Endothelial cell of umbilical vein (primary cell): ENCODE measurements at regions not wholly inside any gene's neighbourhood (a gene's known extent, or its start where the extent isn't known, plus 50 kb on each side); places are given as distances from the start of the nearest gene placed in this dataset.

Experiments used
- BruUV-seq: library from RNA; stranded (reverse); fragments of 400-500 nt; replicated peaks from 2 replicates; lab custom pipeline; 2021; lab: Mats Ljungman, UMichigan
- CTCF ChIA-PET: fragments of 300-600, 350-600 bp; sonication (Branson Sonifier 250); formaldehyde crosslinking; loops from one replicate; lab custom pipeline; 2021; ENCODE audit warnings: antibody characterized with exemption, inconsistent platforms; lab: Charles Lee
- POLR2A ChIA-PET: fragments of 300-600, 350-600 bp; sonication (Branson Sonifier 250); formaldehyde crosslinking; loops from one replicate; lab custom pipeline; 2021; ENCODE audit warnings: antibody characterized with exemption, inconsistent platforms; lab: Charles Lee
- DNase-seq: peaks from one replicate; pipeline ENCODE4 v3.0.0-alpha.2; 2011; ENCODE audit warnings: low read depth, low spot score
- FAIRE-seq: peaks from 2 replicates; lab custom pipeline; 2011; peaks lifted over from hg19 to GRCh38; lab: Jason Lieb, UNC
- H2AFZ ChIP-seq: 2 replicates; pipeline ENCODE4 v1.6.0; 2012; ENCODE audit warnings: low read depth, low read length, control low read depth, inconsistent platforms
- H3K27ac ChIP-seq: 2 replicates; pipeline ENCODE4 v1.5.1; 2011; ENCODE audit warnings: low read depth, mild to moderate bottlenecking, control low read depth, low read length, moderate library complexity; ENCODE audit not compliant: insufficient read depth
- H3K27me3 ChIP-seq, 2 experiments: 2 replicates each; pipeline versions ENCODE4 v1.6.0 to v1.6.1; 2011; ENCODE audit warnings: low read length in 2 of 2, mixed read lengths in 1 of 2; ENCODE audit not compliant: control insufficient read depth in 2 of 2, insufficient read depth in 2 of 2
- H3K36me3 ChIP-seq, 2 experiments: 2 replicates in 1 of 2; 3 replicates in 1 of 2; pipeline ENCODE4 v1.5.1; 2011; ENCODE audit warnings: low read length in 2 of 2, mild to moderate bottlenecking in 1 of 2, moderate library complexity in 1 of 2; ENCODE audit not compliant: control insufficient read depth in 2 of 2, insufficient read depth in 2 of 2; ENCODE audit errors: extremely low read depth in 1 of 2
- H3K4me1 ChIP-seq: 3 replicates; pipeline ENCODE4 v1.5.1; 2011; ENCODE audit warnings: mild to moderate bottlenecking, low read length; ENCODE audit not compliant: control insufficient read depth, insufficient read depth; ENCODE audit errors: extremely low read depth
- H3K4me2 ChIP-seq: 2 replicates; pipeline ENCODE4 v1.6.1; 2011; ENCODE audit warnings: low read length, control low read depth, mixed read lengths; ENCODE audit not compliant: insufficient read depth
- H3K4me3 ChIP-seq, 3 experiments: fragments of 200-600 bp in 1 of 3; sonication (generic), shearing (Covaris generic) in 1 of 3; replicated peaks in 1 of 3; 2 replicates each; pipeline ENCODE4 v1.5.1; 2011 to 2016; ENCODE audit warnings: control low read depth in 3 of 3, low read length in 3 of 3, mild to moderate bottlenecking in 2 of 3, inconsistent platforms in 1 of 3, low read depth in 1 of 3, moderate library complexity in 1 of 3; ENCODE audit not compliant: insufficient read depth in 1 of 3
- H3K79me2 ChIP-seq: 2 replicates; pipeline ENCODE4 v1.6.0; 2012; ENCODE audit warnings: low read length, inconsistent platforms; ENCODE audit not compliant: control insufficient read depth, insufficient read depth
- H3K9ac ChIP-seq: replicated peaks from 2 replicates; pipeline ENCODE3; 2011; ENCODE audit warnings: low read length, control low read depth; ENCODE audit not compliant: insufficient read depth; ENCODE audit errors: extremely low read depth
- H3K9me1 ChIP-seq: replicated peaks from 3 replicates; pipeline ENCODE4 v1.6.0; 2011; ENCODE audit warnings: mild to moderate bottlenecking, low read length; ENCODE audit not compliant: control insufficient read depth, insufficient read depth; ENCODE audit errors: extremely low read depth
- H3K9me3 ChIP-seq: replicated peaks from 2 replicates; pipeline ENCODE4 v1.5.1; 2012; ENCODE audit warnings: low read length, inconsistent platforms; ENCODE audit not compliant: control insufficient read depth, insufficient read depth
- H4K20me1 ChIP-seq: replicated peaks from 2 replicates; pipeline ENCODE3; 2011; ENCODE audit warnings: mild to moderate bottlenecking, low read length; ENCODE audit not compliant: control insufficient read depth, insufficient read depth; ENCODE audit errors: extremely low read depth
- EZH2 ChIP-seq: IDR thresholded peaks from 2 replicates; pipeline ENCODE4 v1.6.1; 2012; ENCODE audit warnings: borderline replicate concordance, low read depth, mild to moderate bottlenecking, moderate library complexity, low read length, inconsistent platforms; ENCODE audit not compliant: severe bottlenecking
- FOS ChIP-seq: IDR thresholded peaks from 2 replicates; pipeline ENCODE4 v1.6.1; 2011; ENCODE audit warnings: mild to moderate bottlenecking, low read length, moderate library complexity, borderline replicate concordance; ENCODE audit not compliant: insufficient read depth
- GATA2 ChIP-seq: IDR thresholded peaks from 2 replicates; pipeline ENCODE4 v1.7.0; 2011; ENCODE audit warnings: low read depth, mild to moderate bottlenecking, moderate library complexity, mixed read lengths, low read length; ENCODE audit not compliant: insufficient read length, insufficient read depth
- JUN ChIP-seq: IDR thresholded peaks from 2 replicates; pipeline ENCODE4 v1.6.1; 2011; ENCODE audit warnings: borderline replicate concordance, low read depth; ENCODE audit not compliant: insufficient read length, insufficient read depth
- MYC ChIP-seq: IDR thresholded peaks from one replicate; pipeline ENCODE4 v1.6.1; 2011; ENCODE audit warnings: mild to moderate bottlenecking, low read depth, low read length
- POLR2A ChIP-seq: IDR thresholded peaks from 2 replicates; pipeline ENCODE4 v1.6.1; 2012; ENCODE audit warnings: low read depth, mild to moderate bottlenecking, control low read depth, low read length
- POLR2AphosphoS5 ChIP-seq: IDR thresholded peaks from 2 replicates; pipeline ENCODE4 v1.6.1; 2012; ENCODE audit warnings: low read depth, mild to moderate bottlenecking, control low read depth, low read length, moderate library complexity; ENCODE audit not compliant: insufficient read depth
- dilution Hi-C: fragments of 300-500 bp; cut with MboI; formaldehyde crosslinking; loops from one replicate; pipeline ENCODE4 v1.15.0; 2019; ENCODE audit warnings: low sequenced_read_pairs; ENCODE audit not compliant: extremely low pct_ligation_motif_present
- intact Hi-C: fragments of 100-400 bp; cut with micrococcal nuclease; formaldehyde crosslinking; loops from one replicate; pipeline ENCODE4 v1.10.0; 2022
- TF ChIP-seq, protein P1 (sequence below), 2 donors: IDR thresholded peaks; 1 replicate in 1 of 2; 2 replicates in 1 of 2; pipeline ENCODE4 v1.5.1; 2011; ENCODE audit warnings: low read length in 2 of 2, mild to moderate bottlenecking in 2 of 2, moderate library complexity in 2 of 2, control low read depth in 1 of 2, inconsistent platforms in 1 of 2, low read depth in 1 of 2; ENCODE audit not compliant: insufficient read depth in 1 of 2; ENCODE audit errors: extremely low read depth in 1 of 2
- TF ChIP-seq, protein P2 (sequence below): IDR thresholded peaks from 2 replicates; pipeline ENCODE4 v1.6.1; 2011; ENCODE audit not compliant: insufficient read depth, insufficient read length

DNA sequence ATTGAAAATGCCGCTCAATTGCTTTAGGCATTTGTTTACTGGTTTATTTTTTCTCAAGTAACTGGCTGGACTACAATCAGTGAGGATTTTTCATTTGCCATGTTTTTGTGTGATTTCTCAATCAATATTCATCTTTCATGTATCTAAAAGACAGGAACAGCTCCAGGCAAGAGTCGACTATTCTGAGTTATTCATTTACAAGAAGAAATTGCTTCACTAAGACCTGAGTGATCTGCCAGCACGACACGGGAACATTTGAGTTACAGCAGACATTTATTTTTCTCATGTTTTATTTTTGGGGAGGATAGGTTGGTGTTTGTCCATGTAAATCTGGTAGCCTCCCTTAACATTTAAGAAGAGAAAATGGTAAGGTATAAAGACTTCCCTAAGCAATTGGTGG, 124.1 kb downstream of the CBLN4 start:
- no peaks in the 10 kb centered on the region for H3K27me3 ChIP-seq
- H3K27ac ChIP-seq = no peak overlapping the region
- ChIA-PET CTCF (no interaction called here), POLR2A (no interaction called here)
- no peak overlapping the region for H3K9ac ChIP-seq
- intact Hi-C loops (no loop called here), dilution Hi-C loops (no loop called here)
- FAIRE-seq = no peak
- TF ChIP-seq, protein P1, sequence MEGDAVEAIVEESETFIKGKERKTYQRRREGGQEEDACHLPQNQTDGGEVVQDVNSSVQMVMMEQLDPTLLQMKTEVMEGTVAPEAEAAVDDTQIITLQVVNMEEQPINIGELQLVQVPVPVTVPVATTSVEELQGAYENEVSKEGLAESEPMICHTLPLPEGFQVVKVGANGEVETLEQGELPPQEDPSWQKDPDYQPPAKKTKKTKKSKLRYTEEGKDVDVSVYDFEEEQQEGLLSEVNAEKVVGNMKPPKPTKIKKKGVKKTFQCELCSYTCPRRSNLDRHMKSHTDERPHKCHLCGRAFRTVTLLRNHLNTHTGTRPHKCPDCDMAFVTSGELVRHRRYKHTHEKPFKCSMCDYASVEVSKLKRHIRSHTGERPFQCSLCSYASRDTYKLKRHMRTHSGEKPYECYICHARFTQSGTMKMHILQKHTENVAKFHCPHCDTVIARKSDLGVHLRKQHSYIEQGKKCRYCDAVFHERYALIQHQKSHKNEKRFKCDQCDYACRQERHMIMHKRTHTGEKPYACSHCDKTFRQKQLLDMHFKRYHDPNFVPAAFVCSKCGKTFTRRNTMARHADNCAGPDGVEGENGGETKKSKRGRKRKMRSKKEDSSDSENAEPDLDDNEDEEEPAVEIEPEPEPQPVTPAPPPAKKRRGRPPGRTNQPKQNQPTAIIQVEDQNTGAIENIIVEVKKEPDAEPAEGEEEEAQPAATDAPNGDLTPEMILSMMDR (IDR thresholded peaks at IDR 0.05; ENCODE audit: extremely low read depth in 1 of 2, insufficient read depth in 1 of 2, low read depth in 1 of 2, low read length in 2 of 2) = no peak
- TF ChIP-seq, protein P2, sequence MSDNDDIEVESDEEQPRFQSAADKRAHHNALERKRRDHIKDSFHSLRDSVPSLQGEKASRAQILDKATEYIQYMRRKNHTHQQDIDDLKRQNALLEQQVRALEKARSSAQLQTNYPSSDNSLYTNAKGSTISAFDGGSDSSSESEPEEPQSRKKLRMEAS = no peak
- TF ChIP-seq GATA2 (no peak), POLR2A (no peak), EZH2 (no peak), MYC (no peak), JUN (no peak), FOS (no peak), POLR2AphosphoS5 (no peak)
- no peaks in the 10 kb centered on the region for H4K20me1 ChIP-seq
- no peaks in the 10 kb centered on the region for H3K4me1 ChIP-seq
- no TSS peak for BruUV-seq
- no peak overlapping the region for H3K4me3 ChIP-seq
- no peaks in the 10 kb centered on the region for H3K36me3 ChIP-seq
- H3K9me1 ChIP-seq = no peaks in the 10 kb centered on the region
- H3K9me3 ChIP-seq = peaks cover 3% of the 10 kb centered on the region
- H3K79me2 ChIP-seq = no peaks in the 10 kb centered on the region
- no peak overlapping the region for H2AFZ ChIP-seq
- H3K4me2 ChIP-seq = no peak overlapping the region
- no peak for DNase-seq
